ENCODE measurements at regions not wholly inside any gene's neighbourhood (a gene's known extent, or its start where the extent isn't known, plus 50 kb on each side); places are given as distances from the start of the nearest gene placed in this dataset.

DNA sequence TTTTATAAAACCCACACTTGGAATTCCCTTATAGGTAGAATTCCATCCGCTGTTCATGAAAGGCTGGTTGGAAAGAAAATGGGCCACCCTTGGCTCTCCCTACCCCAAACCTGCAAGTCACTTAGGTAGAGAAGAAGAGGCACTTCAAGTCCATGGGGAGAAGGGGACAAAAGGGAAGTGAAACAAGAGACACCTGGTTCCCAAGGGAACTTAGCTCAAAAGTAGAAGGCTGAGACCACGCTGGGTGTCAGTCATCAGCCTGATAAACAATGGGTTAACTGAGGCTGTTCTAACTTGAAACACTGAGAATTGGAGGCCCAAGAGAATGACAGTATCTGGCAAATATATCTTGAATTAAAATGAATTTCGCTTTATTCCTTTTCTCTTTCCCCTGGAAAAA is 330.8 kb upstream of the NFE2L3 start:
- TF ChIP-seq, protein P1, sequence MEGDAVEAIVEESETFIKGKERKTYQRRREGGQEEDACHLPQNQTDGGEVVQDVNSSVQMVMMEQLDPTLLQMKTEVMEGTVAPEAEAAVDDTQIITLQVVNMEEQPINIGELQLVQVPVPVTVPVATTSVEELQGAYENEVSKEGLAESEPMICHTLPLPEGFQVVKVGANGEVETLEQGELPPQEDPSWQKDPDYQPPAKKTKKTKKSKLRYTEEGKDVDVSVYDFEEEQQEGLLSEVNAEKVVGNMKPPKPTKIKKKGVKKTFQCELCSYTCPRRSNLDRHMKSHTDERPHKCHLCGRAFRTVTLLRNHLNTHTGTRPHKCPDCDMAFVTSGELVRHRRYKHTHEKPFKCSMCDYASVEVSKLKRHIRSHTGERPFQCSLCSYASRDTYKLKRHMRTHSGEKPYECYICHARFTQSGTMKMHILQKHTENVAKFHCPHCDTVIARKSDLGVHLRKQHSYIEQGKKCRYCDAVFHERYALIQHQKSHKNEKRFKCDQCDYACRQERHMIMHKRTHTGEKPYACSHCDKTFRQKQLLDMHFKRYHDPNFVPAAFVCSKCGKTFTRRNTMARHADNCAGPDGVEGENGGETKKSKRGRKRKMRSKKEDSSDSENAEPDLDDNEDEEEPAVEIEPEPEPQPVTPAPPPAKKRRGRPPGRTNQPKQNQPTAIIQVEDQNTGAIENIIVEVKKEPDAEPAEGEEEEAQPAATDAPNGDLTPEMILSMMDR (IDR thresholded peaks at IDR 0.05), result no peak
- TF ChIP-seq POLR2A (IDR thresholded peaks at IDR 0.05) (no peak), EP300 (IDR thresholded peaks at IDR 0.05) (no peak)
